ENCODE measurements at regions not wholly inside any gene's neighbourhood (a gene's known extent, or its start where the extent isn't known, plus 50 kb on each side); places are given as distances from the start of the nearest gene placed in this dataset.

GRCh38 chr4:174118171-174118570 lies 165.3 kb downstream of the FBXO8 start:
- Histone ChIP-seq H3K4me3 (no peak overlapping the region), H3K36me3 (no peaks in the 10 kb centered on the region), H3K9me3 (no peaks in the 10 kb centered on the region), H3K27ac (no peak overlapping the region), H3K4me1 (peaks cover 2% of the 10 kb centered on the region), H3K27me3 (peaks cover 14% of the 10 kb centered on the region)
- no peak for TF ChIP-seq POLR2A (IDR thresholded peaks at IDR 0.05)
- no peak for TF ChIP-seq EP300 (IDR thresholded peaks at IDR 0.05)
- no peak for TF ChIP-seq POLR2AphosphoS5 (IDR thresholded peaks at IDR 0.05)
- no peak for TF ChIP-seq CTCF (IDR thresholded peaks at IDR 0.05)
- 88% methylated on average over 4 of the region's 4 CpGs for WGBS
- DNase-seq (ENCODE audit: low spot score in 2 of 2), result no peak

- Histone ChIP-seq H3K27ac (no peak overlapping the region), H3K27me3 (peaks cover 14% of the 10 kb centered on the region), H3K4me1 (peaks cover 2% of the 10 kb centered on the region), H3K9me3 (no peaks in the 10 kb centered on the region), H3K4me3 (no peak overlapping the region), H3K36me3 (no peaks in the 10 kb centered on the region)
- WGBS, result 92% methylated on average over 8 of the region's 8 CpGs
- no peak for TF ChIP-seq POLR2AphosphoS5 (IDR thresholded peaks at IDR 0.05)
- TF ChIP-seq EP300 (IDR thresholded peaks at IDR 0.05), result no peak
- no peak for TF ChIP-seq POLR2A (IDR thresholded peaks at IDR 0.05)
- TF ChIP-seq CTCF (IDR thresholded peaks at IDR 0.05), result no peak
- no peak for DNase-seq (ENCODE audit: low spot score in 2 of 2)
Measured at GRCh38 chr4:174117445-174117844, 166.0 kb downstream of the FBXO8 start.

GRCh38 chr4:174116021-174116420 lies 167.4 kb downstream of the FBXO8 start:
- Histone ChIP-seq H3K4me3 (no peak overlapping the region), H3K27me3 (peaks cover 14% of the 10 kb centered on the region), H3K27ac (no peak overlapping the region), H3K4me1 (peaks cover 2% of the 10 kb centered on the region), H3K9me3 (no peaks in the 10 kb centered on the region), H3K36me3 (no peaks in the 10 kb centered on the region)
- TF ChIP-seq EP300 (IDR thresholded peaks at IDR 0.05) (no peak), CTCF (IDR thresholded peaks at IDR 0.05) (no peak), POLR2A (IDR thresholded peaks at IDR 0.05) (no peak), POLR2AphosphoS5 (IDR thresholded peaks at IDR 0.05) (no peak)
- no peak for DNase-seq (ENCODE audit: low spot score in 2 of 2)
- WGBS, result 48% methylated on average over 4 of the region's 4 CpGs

- Histone ChIP-seq H3K4me3 (no peak overlapping the region), H3K27ac (peak overlapping the region; percentile 20), H3K27me3 (no peaks in the 10 kb centered on the region), H3K9me3 (no peaks in the 10 kb centered on the region), H3K36me3 (no peaks in the 10 kb centered on the region), H3K4me1 (no peaks in the 10 kb centered on the region)
- 60% methylated on average over 2 of the region's 2 CpGs for WGBS
- TF ChIP-seq CTCF (IDR thresholded peaks at IDR 0.05) (no peak), POLR2A (IDR thresholded peaks at IDR 0.05) (no peak)
- DNase-seq (ENCODE audit: low spot score in 2 of 2), result no peak
Measured at GRCh38 chr4:174111422-174111821, 172.0 kb downstream of the FBXO8 start.

- DNase-seq (ENCODE audit: low spot score in 2 of 2), result no peak
- Histone ChIP-seq H3K36me3 (no peaks in the 10 kb centered on the region), H3K27me3 (no peaks in the 10 kb centered on the region), H3K9me3 (no peaks in the 10 kb centered on the region), H3K4me1 (no peaks in the 10 kb centered on the region), H3K4me3 (no peak overlapping the region), H3K27ac (no peak overlapping the region)
- 77% methylated on average over 9 of the region's 9 CpGs for WGBS
- TF ChIP-seq EP300 (IDR thresholded peaks at IDR 0.05) (no peak), POLR2A (IDR thresholded peaks at IDR 0.05) (no peak), POLR2AphosphoS5 (IDR thresholded peaks at IDR 0.05) (no peak), CTCF (IDR thresholded peaks at IDR 0.05) (no peak)
Measured at GRCh38 chr4:174110180-174110579, 173.3 kb downstream of the FBXO8 start.
